SKM-1 (cell line): ENCODE measurements at regions not wholly inside any gene's neighbourhood (a gene's known extent, or its start where the extent isn't known, plus 50 kb on each side); places are given as distances from the start of the nearest gene placed in this dataset.
"Not testable (repeated sequence)": the region's sequence is repeated elsewhere in the genome, so short reads cannot be mapped to it uniquely, and the experiment has no call there.

Experiments
- DNase-seq: peaks from one replicate; lab custom pipeline; 2025; ENCODE audit not compliant: unreplicated experiment; lab: John Stamatoyannopoulos, UW

DNA sequence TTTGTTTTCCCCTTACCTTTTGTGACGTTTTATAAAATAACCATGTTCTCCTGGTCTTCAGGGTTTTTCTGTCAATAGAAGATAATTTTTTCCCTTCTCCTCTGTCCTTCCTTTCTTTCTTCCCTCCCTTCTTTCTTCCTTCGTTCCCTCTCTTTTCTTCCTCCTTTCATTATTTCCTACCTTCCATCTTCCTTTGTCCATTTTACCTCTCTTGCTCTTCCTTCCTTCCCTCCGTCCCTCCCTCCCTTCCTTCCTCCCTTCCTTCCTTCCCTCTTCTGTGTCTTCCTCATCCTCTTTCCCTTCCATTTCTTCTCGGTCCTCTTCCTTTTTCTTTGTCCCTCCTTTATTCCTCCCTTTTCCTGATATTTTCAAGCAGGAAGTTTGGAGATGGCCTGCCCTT lies 128.2 kb downstream of the TEX36 start:
- DNase-seq = no peak

DNA sequence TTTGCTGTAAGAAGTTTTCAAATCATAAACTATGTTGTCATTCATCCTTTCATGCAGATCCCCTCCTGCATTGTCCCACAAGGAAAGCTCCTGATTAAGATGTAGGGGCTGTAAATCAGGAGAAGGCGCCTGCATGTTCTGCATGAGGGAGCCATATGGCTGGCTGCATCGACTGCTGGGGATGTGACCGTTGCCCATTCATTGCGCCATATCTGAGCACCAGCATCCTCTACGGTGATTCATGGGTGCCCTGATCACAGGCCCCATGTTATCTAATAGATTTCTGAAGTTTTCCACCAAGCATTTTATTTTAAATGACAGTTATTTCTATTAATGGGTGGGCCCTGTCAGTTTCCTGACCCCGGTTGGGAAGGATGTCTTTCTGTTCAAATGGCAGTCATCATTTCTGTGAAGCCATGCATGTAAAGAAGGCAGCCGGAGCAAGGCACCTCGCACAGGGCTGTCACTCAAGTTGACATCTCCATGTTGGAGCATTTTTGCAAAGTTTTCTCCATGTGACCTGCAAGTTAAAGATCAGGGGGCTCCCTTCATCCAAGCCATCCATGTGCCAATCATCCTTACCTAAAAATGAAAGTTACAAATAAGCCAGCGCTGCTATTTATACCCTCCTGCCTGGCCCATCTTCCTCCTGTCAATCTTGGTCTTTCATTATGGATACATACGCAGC lies 128.8 kb downstream of the TEX36 start:
- no peak for DNase-seq

DNA sequence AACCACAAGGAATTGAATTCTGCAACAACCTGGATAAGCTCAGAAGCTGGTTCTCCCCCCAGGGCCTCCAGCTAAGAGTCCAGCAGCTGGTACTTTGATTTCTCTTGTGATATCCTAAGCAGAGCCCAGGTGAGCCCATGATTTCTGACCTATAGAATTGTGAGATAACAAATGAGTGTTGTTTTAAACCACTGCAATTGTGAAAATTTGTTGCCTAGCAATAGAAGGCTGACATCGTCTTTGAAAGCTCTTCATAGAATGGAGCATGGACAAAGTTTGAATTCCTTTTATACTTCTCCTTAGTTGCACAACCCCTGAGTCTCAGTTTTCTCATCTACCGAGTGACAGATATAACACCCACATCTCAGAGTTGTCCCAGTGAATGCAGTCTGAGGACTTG lies 129.9 kb downstream of the TEX36 start:
- no peak for DNase-seq

DNA sequence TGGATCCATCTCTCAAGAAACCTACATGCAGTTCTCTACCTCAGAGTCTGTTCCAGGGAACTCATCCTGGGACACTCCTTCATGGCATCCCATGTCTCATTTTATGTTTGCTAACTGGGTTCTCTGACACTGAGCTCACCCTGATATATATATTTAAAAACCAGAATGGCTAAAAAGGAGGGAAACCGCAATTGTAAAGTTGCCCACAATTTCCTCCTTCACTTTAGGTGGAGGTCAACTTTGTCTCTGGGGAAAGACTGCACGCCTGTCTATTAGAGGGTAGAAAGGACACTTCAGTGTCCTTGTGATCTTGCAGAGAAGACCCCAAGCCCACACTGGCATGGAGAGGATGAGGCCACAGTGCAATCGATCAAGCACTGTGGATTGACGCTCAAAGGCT lies 131.7 kb downstream of the TEX36 start:
- no peak for DNase-seq

DNA sequence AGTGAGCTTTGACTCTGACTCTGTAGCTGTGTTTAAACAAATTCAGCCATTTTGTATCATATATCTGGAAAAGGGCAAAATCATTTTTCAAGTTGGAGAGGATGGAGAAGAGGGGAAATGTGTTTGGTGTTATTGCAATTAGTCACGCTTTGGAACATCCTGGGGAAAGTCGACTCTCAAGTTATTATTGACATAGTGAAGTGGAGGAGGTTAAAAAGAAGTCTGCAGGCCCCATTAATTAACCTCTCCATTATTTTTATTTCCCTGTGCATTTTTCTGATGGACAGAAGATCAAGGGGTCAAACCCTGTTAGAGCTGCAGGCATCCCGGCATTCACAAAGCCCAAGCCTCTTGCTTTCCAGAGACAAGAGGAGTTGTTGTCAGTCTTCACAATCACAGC lies 132.6 kb downstream of the TEX36 start:
- no peak for DNase-seq

DNA sequence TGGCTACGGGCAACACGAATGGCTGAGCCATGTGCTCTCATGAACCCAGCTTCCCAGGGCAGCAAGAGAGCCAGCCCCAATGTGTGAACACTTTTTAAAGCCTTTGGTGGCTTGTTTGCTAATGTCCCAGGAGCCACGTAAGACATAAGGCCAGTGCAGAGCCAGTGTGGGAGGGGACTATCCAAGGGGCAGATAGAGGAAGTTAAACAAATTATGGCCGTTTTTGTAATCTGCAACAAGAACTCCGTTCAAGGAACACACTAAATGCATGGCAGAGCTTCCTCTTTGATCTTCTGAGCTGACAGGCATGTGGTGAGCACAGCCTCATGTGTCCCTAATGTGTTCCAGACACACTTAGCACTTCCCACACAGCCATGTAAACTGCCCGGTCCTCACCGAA lies 133.3 kb downstream of the TEX36 start:
- peak; percentile 9 for DNase-seq

DNA sequence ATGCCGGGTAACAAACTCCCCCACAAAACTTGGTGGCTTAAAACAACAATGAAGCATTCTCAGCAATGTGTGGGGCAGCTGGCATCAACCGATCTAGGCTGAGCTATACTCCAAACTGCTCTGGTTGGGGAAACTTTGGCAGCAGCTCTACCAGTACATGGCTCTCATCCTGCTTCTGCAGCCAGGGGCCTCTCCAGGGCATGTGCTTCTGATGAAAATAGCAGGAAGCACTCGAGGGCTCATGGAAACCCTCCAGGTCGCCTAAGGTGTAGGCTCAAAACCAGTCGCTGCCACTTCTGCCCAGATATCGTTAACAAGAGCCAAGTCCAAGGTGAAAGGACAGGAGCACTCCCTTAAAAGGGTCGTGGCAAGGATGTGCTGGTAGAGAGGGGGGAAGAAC lies 134.1 kb downstream of the TEX36 start:
- DNase-seq = no peak

DNA sequence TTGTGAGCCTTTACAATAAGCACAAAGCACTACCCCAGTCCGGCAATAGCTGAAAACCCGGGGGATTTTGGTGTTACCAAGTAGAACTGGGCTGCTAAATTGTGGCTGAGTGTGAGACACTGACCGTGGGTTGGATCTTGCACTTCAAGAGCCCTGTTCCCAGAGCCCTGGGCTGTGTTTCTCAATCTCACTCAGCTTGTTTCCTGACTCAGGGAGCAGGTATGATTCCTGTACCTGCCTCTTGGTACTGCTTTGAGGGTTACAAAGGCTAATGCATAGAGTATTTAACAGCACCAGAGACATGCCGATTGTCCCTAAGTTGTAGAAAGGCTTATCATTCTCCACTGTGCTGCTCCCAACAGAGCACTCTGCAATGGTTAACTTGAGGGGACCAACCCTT lies 134.6 kb downstream of the TEX36 start:
- no peak for DNase-seq

DNA sequence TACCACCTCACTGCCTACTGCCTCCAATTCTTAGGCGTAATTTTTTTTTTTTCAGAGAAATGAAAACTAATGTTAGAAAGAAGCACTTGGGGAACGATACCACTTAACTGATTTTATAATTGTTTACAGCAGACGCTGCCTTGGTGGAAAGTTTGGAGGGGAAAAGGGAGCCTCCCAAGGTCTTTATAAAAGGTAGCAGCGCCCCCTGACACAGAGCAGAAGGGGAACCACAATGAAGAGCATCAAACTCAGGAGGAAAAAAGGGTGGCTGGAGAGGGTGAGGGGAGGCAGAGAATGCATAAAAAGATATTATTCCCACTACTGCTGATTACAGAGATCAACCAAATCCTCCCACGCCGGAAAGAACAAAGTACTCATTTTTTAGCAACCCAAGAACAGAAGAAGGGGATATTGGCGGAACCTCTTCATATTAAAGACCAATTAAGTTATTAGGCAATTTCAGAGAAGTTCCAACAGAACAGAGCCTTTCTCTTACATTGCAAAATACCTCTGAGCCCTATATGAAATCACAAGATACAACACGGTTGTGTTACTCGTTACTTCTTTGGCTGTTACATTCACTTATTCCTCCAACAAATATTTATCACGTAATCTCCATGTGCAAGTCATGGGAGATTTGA lies 135.8 kb downstream of the TEX36 start:
- no peak for DNase-seq

DNA sequence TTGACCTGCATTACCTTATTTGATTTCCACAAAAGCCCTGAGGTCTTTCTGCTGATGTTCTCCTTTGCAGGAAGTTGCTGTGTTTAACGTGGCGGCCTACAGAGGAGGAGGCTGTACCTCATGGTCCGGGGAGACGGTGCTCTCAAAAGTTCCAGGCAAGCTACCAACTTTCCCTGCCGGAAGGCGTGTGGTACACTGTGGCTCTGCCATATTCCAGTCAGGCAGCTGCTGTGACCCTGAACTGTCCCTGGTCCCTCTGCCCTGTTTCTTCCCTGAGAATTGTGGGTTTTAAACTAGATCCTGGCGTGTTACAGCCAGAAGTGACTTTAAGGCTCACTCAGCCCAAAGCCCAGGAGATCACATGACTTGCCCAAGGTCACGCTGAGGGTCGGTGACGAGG lies 139.2 kb downstream of the TEX36 start:
- no peak for DNase-seq

DNA sequence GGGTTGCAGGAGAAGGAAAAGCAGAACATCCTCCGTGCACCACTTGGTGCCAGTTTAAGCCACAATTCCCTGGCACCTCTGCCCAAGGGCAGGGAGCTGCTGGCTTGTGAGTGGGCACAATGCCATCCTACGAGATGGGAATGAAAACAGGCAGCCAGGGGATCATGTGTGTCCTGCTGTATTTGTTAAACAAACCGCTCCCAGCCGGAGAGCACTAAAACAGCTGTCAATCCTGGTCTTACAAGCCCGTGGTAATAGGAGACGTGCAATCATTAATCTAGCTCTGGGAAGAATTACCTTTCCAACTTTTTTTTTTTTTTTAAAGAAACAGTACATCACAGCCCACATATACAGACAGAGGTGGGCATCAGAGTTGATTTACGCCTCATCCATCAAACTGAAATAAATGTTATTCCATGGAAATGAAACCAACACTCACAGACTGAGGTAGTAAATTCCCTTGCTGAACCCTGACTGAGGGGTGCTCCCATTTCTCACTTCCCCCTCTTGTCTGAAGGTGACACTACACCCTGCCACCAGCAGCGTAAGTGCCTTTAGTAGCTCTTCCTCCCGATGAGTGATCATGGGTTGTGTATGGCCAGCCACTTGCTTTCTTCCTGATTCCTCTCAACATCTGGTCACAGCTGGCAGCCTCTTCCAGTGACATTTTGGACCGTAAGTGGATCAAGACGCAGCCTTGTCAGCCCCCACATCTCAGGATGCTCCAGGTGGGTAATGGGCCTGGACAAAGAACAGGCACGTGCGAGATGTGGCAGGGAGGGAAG lies 143.8 kb downstream of the TEX36 start:
- no peak for DNase-seq

DNA sequence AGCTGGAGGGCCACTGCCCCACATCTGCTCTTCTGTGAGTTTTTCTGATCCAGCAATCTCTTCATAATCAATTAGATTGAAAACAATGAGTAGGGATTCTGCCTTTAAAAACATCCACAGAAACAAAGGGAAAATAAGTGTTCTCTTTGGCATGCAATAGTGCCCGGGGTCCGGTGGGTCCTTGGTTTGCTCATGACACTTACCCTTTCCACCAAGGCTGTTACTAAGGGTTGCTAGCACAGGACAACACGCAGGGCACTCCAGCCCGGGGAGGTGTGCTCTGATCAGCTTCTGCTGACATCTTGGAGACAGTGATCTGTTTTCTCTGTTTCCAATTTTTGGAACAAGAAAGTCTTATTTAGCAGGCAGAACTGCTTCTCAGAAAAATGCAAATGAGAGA lies 146.7 kb downstream of the TEX36 start:
- DNase-seq = no peak

DNA sequence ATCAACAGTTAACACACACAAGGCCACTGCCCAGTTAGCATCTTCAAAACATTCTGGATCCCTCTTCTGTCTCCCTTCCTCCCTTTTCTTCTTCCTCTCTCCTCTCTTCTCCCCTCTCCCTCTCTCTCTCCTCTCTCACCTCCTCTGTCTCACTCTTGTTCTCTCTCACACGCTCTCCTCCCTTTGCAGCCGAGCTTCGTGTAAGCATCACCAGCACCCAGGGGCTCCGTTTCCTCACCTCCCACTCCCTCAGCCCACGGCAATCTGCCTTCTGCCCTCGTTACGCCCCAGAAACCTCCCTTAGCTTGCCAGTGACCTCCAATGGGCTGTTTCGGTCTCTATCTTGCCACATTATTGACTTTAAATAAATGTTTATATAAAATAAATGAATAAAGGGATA lies 147.4 kb downstream of the TEX36 start:
- DNase-seq = no peak

DNA sequence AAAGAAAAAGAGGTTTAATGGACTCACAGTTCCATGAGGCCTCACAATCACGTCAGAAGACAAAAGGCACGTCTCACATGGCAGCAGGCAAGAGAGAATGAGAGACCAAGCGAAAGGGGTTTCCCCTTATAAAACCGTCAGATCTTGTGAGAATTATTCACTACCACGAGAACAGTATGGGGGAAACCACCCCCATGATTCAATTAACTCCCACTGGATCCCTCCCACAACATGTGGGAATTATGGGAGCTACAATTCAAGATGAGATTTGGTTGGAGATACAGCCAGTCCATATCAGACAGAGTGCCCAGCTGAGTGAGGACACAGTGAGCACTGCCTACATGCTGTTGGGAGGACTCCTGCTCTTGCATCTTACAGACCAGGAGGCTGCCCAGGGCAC lies 148.4 kb downstream of the TEX36 start:
- DNase-seq = no peak

DNA sequence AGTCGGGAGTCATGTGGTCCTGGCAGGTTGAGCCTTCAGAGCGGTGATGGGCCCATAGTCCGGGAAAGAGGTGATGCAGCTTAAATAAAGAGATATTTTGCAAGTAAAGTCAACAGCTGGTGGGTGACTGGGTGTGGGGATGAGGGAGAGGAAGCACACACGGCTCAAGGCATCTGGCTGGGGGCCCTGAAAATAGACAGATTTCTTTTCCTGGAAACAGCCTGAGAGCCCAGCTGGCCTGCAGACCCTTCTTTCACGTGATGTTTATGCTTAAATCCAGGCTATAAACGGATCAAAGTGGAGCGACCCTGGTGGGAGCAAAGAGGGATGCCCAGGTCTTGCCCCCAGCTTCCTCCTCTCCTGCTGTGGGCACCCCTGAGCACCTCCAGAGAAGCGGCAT lies 149.1 kb downstream of the TEX36 start:
- no peak for DNase-seq

DNA sequence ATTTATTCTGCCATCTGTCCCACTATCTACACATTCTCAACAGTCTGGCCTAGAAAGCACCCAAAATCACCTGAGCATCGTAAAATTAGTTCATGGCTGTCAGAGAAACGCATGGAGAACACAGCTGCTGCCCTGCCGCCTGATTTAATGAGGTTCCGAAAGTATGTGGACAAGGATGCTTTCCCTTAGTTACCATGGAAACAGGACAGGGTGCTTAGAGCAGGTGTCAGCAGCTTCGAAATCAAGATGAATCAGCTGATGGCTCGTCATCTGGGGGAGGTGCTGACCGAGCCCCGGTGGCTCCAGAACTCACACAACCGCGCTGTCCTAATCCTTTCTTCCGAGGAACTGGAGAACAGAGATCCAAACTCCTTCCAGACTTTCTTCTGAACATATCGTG lies 151.5 kb downstream of the TEX36 start:
- no peak for DNase-seq

DNA sequence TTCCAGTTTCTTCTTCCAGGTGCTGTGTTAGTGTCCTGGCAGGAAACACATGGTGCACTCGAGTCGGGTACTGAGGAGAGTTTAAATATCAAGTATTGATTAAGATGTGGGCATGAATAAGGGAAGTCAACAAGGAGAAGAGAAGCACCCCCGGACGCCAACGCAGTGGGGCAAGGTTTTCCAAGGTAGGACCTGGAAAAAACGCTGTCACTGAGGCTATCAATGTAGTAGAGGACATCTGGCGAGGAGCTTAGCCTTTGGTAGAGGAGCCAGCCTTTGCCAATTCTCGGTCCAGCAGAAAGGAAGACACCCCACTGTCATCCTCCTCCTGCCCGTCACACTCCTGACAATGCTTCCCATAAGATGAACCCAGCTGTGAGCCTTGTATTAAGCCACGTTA lies 159.6 kb downstream of the TEX36 start:
- no peak for DNase-seq

DNA sequence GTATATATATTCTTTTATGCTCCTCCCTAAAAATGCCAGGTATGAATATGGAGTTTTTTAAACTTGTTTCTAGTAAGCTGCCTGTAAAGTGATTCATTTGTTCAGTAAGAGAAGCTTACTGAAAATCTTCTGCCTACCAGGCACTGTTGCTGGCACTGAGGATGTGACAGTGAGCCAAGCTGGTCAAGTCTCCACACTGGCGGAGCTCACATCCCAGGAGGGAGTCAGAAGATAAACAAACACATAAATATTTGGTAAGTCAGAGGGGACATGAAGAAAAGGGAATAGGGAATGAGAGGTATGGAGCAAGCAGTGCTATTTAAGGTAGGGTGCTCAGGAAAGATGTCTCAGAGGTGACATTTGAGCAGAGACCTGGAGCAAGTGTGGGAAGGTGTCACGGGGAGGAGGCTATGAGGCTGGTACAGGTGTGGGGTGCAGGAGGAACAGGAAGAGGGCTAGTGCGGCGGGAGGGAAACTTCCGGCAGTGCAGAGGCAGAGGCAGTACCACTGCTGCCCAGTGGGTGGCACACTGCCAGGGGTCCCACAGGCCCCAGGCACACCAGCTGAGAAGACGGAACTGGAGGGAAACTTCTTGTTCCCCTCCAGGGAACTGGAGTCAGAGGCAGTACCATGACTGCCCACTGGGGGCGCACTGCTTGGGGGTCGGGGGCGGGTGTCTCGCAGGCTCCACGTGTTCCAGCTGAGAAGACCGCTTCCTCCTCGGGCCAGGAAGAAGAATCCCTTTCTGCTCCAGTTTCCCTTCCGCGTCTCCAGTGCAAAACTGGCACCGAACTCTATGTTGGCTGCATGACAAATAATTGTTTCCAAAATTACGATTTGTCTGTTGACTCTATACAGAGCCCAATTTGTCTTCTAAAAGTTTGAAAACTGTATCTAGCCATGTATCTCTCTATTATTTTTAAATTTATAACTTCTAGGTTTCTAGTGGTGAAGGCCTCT lies 161.0 kb downstream of the TEX36 start:
- DNase-seq = no peak

DNA sequence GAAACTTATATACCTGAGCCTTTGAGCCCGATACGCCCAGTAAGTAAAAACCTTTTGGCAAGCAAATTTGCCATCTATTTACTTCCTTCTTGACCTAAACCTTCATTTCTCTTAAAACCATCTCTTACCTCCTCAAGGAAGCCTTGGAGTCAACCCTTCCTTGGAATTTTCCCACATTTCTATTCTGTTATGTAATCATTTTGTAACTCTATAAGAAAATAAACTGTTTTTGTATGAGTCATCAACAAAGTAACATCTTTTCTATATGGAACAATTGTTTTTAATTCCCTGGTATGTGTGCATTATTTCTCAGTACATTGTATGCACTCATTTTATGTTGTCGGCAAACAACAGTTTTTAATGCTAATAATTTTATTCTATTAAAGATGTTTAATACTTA lies 162.0 kb downstream of the TEX36 start:
- no peak for DNase-seq

DNA sequence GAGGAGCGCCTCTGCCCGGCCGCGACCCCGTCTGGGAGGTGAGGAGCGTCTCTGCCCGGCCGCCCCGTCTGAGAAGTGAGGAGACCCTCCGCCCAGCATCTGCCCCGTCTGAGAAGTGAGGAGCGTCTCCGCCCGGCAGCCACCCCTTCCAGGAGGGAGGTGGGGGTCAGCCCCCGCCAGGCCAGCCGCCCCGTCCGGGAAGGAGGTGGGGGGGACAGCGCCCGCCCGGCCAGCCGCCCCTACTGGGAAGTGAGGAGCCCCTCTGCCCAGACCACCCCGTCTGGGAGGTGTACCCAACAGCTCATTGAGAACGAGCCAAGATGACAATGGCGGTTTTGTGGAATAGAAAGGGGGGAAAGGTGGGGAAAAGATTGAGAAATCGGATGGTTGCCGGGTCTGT lies 164.6 kb downstream of the TEX36 start:
- not testable (repeated sequence) for DNase-seq

DNA sequence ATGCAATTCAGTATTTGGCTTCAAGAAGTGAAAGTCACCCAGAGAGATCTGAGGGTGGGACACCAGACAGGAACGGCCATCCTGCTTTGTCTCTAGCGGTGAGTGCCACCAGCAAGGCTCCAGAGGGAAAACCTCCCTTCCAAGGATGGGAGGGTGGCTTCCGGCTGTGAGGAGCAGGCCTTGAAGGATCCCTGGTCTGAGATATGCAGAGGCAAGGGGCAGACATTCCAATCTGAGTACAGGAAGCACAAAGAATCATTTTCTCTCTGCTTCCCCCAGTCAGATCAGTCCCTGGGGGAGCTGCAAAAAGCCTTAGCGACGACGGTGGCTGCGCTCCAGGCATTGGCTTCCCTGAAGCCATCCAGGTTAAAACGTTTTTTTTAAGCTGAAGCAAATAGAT lies 167.4 kb downstream of the TEX36 start:
- DNase-seq = no peak
